Tibial nerve (tissue), 4 donors: ENCODE measurements at regions not wholly inside any gene's neighbourhood (a gene's known extent, or its start where the extent isn't known, plus 50 kb on each side); places are given as distances from the start of the nearest gene placed in this dataset.

Source experiments
- EP300 ChIP-seq, 2 donors: sonication (generic); formaldehyde crosslinking; IDR thresholded peaks; one replicate each; pipeline ENCODE4 v1.6.1; 2017; ENCODE audit warnings: antibody characterized with exemption in 2 of 2, mild to moderate bottlenecking in 1 of 2
- POLR2A ChIP-seq, 2 donors: fragments of 450-650 bp; IDR thresholded peaks; one replicate each; pipeline ENCODE4 v1.6.1; 2017; ENCODE audit warnings: antibody characterized with exemption in 2 of 2, mild to moderate bottlenecking in 2 of 2, moderate library complexity in 2 of 2
- TF ChIP-seq, protein P1 (sequence below), 5 experiments: fragments of 200-600 bp in 3 of 5; fragments of 450-650 bp in 2 of 5; sonication (generic) in 3 of 5; IDR thresholded peaks; one replicate each; pipeline ENCODE4 v1.5.1; 2016 to 2019; ENCODE audit warnings: antibody characterized with exemption in 5 of 5, mild to moderate bottlenecking in 3 of 5, moderate library complexity in 2 of 5

DNA sequence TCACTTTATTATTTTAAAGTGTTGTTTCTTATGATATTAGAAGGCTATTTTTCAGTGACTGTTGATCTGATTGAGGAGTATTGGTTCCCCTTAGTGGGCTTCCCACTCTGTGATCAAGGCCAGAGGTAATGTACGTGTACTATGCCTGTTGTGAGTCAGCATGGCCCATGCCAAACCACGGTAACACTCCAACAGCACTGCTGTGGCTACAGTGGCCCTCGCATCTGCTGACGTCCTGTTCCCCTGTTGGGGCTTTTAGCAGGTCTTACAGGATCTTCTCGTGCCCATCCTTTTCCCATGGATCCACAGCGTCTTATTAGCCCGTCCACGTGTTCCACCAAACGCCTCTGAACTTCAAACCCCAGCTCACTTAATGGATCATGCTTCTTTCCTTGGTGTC is 964.6 kb upstream of the CELF2 start:
- TF ChIP-seq, protein P1, sequence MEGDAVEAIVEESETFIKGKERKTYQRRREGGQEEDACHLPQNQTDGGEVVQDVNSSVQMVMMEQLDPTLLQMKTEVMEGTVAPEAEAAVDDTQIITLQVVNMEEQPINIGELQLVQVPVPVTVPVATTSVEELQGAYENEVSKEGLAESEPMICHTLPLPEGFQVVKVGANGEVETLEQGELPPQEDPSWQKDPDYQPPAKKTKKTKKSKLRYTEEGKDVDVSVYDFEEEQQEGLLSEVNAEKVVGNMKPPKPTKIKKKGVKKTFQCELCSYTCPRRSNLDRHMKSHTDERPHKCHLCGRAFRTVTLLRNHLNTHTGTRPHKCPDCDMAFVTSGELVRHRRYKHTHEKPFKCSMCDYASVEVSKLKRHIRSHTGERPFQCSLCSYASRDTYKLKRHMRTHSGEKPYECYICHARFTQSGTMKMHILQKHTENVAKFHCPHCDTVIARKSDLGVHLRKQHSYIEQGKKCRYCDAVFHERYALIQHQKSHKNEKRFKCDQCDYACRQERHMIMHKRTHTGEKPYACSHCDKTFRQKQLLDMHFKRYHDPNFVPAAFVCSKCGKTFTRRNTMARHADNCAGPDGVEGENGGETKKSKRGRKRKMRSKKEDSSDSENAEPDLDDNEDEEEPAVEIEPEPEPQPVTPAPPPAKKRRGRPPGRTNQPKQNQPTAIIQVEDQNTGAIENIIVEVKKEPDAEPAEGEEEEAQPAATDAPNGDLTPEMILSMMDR (IDR thresholded peaks at IDR 0.05), result no peak
- TF ChIP-seq POLR2A (IDR thresholded peaks at IDR 0.05) (no peak), EP300 (IDR thresholded peaks at IDR 0.05) (no peak)
